HCT116 (cell line): ENCODE measurements at regions not wholly inside any gene's neighbourhood (a gene's known extent, or its start where the extent isn't known, plus 50 kb on each side); places are given as distances from the start of the nearest gene placed in this dataset.

ENCODE experiments used
- ATAC-seq: fragments of 200-7000 bp; cut with Tn5 transposase; 2 replicates; pipeline ENCODE4 v1.9.1; 2020; ENCODE audit warnings: mild to moderate bottlenecking, moderate library complexity
- BruUV-seq: library from RNA; stranded (reverse); fragments of 400-500 nt; replicated peaks from 2 replicates; lab custom pipeline; 2021; lab: Mats Ljungman, UMichigan
- CTCF ChIA-PET: fragments of 300-600 bp; sonication (Branson Sonifier 250); formaldehyde crosslinking; loops from one replicate; lab custom pipeline; 2021; ENCODE audit warnings: antibody characterized with exemption; lab: Charles Lee
- POLR2A ChIA-PET: fragments of 300-600, 350-600 bp; sonication (Branson Sonifier 250); formaldehyde crosslinking; loops from one replicate; lab custom pipeline; 2021; ENCODE audit warnings: antibody characterized with exemption; lab: Charles Lee
- RAD21 ChIA-PET, 2 experiments: fragments of 300-600 bp; sonication (Branson Sonifier 250); formaldehyde crosslinking; loops; one replicate each; lab custom pipeline; 2023; ENCODE audit warnings: low total read pairs in 2 of 2; ENCODE audit not compliant: uncharacterized antibody in 2 of 2, unreplicated experiment in 2 of 2, low non-redundant PET in 1 of 2; lab: Charles Lee
- DNase-seq: peaks from one replicate; pipeline ENCODE4 v3.0.0-alpha.2; 2010; ENCODE audit warnings: low read depth, low spot score
- H2AFZ ChIP-seq: fragments of 200-600 bp; shearing (Covaris generic), sonication (generic); 2 replicates; pipeline ENCODE4 v1.6.1; 2017; ENCODE audit warnings: low read depth, mixed run types, mixed read lengths, antibody characterized with exemption, low read length; ENCODE audit not compliant: poor library complexity, severe bottlenecking
- H3K27ac ChIP-seq: 2 replicates; pipeline ENCODE4 v1.5.1; 2012; ENCODE audit warnings: low read depth, low read length
- H3K27me3 ChIP-seq: fragments of 200-600 bp; sonication (generic); 2 replicates; pipeline ENCODE4 v1.6.1; 2016; ENCODE audit warnings: mixed run types, low read length, mixed read lengths; ENCODE audit not compliant: insufficient read depth
- H3K36me3 ChIP-seq, 2 experiments: fragments of 200-500 bp in 1 of 2; fragments of 200-600 bp in 1 of 2; sonication (Bioruptor generic) in 1 of 2; sonication (generic) in 1 of 2; 2 replicates each; pipeline versions ENCODE4 v1.5.1 to v1.6.1; 2014 to 2016; ENCODE audit warnings: low read length in 2 of 2, inconsistent platforms in 1 of 2, mixed read lengths in 1 of 2, mixed run types in 1 of 2; ENCODE audit not compliant: insufficient read depth in 2 of 2, control insufficient read depth in 1 of 2
- H3K4me1 ChIP-seq, 2 experiments: fragments of 200-600 bp in 1 of 2; sonication (generic) in 1 of 2; 2 replicates each; pipeline versions ENCODE4 v1.5.1 to v1.6.1; 2012 to 2017; ENCODE audit warnings: low read length in 2 of 2, inconsistent platforms in 1 of 2, mild to moderate bottlenecking in 1 of 2, mixed read lengths in 1 of 2, mixed run types in 1 of 2, moderate library complexity in 1 of 2; ENCODE audit not compliant: insufficient read depth in 2 of 2, control insufficient read depth in 1 of 2
- H3K4me2 ChIP-seq: fragments of 200-600 bp; sonication (generic); 2 replicates; pipeline ENCODE4 v1.6.1; 2017; ENCODE audit warnings: mixed run types, low read length, mixed read lengths
- H3K4me3 ChIP-seq, 2 experiments: fragments of 200-600 bp in 1 of 2; sonication (generic) in 1 of 2; replicated peaks in 1 of 2; 2 replicates each; pipeline ENCODE4 v1.5.1; 2011 to 2016; ENCODE audit warnings: low read length in 2 of 2, control low read depth in 1 of 2, low read depth in 1 of 2, mild to moderate bottlenecking in 1 of 2, mixed read lengths in 1 of 2, mixed run types in 1 of 2
- H3K79me2 ChIP-seq: fragments of 200-600 bp; sonication (generic); 2 replicates; pipeline ENCODE4 v1.6.1; 2017; ENCODE audit warnings: mild to moderate bottlenecking, mixed run types, low read length, moderate library complexity, mixed read lengths; ENCODE audit not compliant: insufficient read depth
- H3K9ac ChIP-seq: fragments of 200-600 bp; sonication (generic); 2 replicates; pipeline ENCODE4 v1.6.1; 2016; ENCODE audit warnings: low read length, mixed read lengths
- H3K9me2 ChIP-seq: fragments of 200-600 bp; sonication (generic), shearing (Covaris generic); 2 replicates; pipeline ENCODE4 v1.6.1; 2017; ENCODE audit warnings: mixed run types, mild to moderate bottlenecking, moderate library complexity; ENCODE audit not compliant: insufficient read depth
- H3K9me3 ChIP-seq, 2 experiments: fragments of 200-500 bp in 1 of 2; fragments of 200-600 bp in 1 of 2; sonication (Bioruptor generic) in 1 of 2; sonication (generic) in 1 of 2; 2 replicates each; pipeline ENCODE4 v1.6.1; 2014 to 2017; ENCODE audit warnings: low read length in 2 of 2, mixed read lengths in 2 of 2, inconsistent platforms in 1 of 2, low read depth in 1 of 2, mild to moderate bottlenecking in 1 of 2, mixed run types in 1 of 2, moderate library complexity in 1 of 2; ENCODE audit not compliant: control insufficient read depth in 1 of 2, insufficient read depth in 1 of 2
- H4K20me1 ChIP-seq: fragments of 200-600 bp; sonication (generic), shearing (Covaris generic); 2 replicates; pipeline ENCODE4 v1.6.1; 2017; ENCODE audit warnings: mixed run types, mild to moderate bottlenecking, moderate library complexity; ENCODE audit not compliant: insufficient read depth
- ATF3 ChIP-seq: IDR thresholded peaks from 2 replicates; pipeline ENCODE4 v1.6.1; 2012
- CBX3 ChIP-seq: IDR thresholded peaks from 2 replicates; pipeline ENCODE4 v1.6.1; 2012; ENCODE audit warnings: low read depth
- CEBPB ChIP-seq: IDR thresholded peaks from 2 replicates; pipeline ENCODE4 v1.6.1; 2012; ENCODE audit warnings: low read depth
- CTCF ChIP-seq, 3 experiments: fragments of 200-600 bp in 1 of 3; sonication (generic) in 1 of 3; IDR thresholded peaks in 2 of 3; conservative IDR thresholded peaks in 1 of 3; 2 replicates each; pipeline ENCODE4 v1.5.1; 2012 to 2017; ENCODE audit warnings: low read depth in 2 of 3, low read length in 2 of 3, antibody characterized with exemption in 1 of 3, borderline replicate concordance in 1 of 3, control low read depth in 1 of 3, mild to moderate bottlenecking in 1 of 3, mixed read lengths in 1 of 3, mixed run types in 1 of 3, moderate library complexity in 1 of 3; ENCODE audit not compliant: insufficient read depth in 1 of 3
- EZH2 ChIP-seq: fragments of 200-600 bp; sonication (generic); IDR thresholded peaks from 2 replicates; pipeline ENCODE4 v1.6.1; 2017; ENCODE audit warnings: antibody characterized with exemption, mixed run types
- EZH2phosphoT487 ChIP-seq: fragments of 200-600 bp; IDR thresholded peaks from 2 replicates; pipeline ENCODE4 v1.6.1; 2018; ENCODE audit warnings: antibody characterized with exemption, borderline replicate concordance
- POLR2A ChIP-seq: IDR thresholded peaks from 2 replicates; pipeline ENCODE4 v1.7.0; 2011; ENCODE audit warnings: borderline replicate concordance; ENCODE audit not compliant: insufficient read depth, insufficient read length; ENCODE audit errors: extremely low read depth
- RAD21 ChIP-seq: IDR thresholded peaks from 2 replicates; pipeline ENCODE4 v1.6.1; 2012; ENCODE audit warnings: low read depth, mild to moderate bottlenecking
- REST ChIP-seq: IDR thresholded peaks from 2 replicates; pipeline ENCODE4 v1.6.1; 2012; ENCODE audit warnings: low read depth
- SIN3A ChIP-seq: IDR thresholded peaks from 2 replicates; pipeline ENCODE4 v1.6.1; 2012; ENCODE audit warnings: low read depth
- SRF ChIP-seq: IDR thresholded peaks from 2 replicates; pipeline ENCODE4 v1.6.1; 2012; ENCODE audit warnings: low read depth
- YY1 ChIP-seq: IDR thresholded peaks from 2 replicates; pipeline ENCODE4 v1.6.1; 2011; ENCODE audit warnings: low read length, low read depth, moderate library complexity, mild to moderate bottlenecking; ENCODE audit not compliant: insufficient replicate concordance; ENCODE audit errors: extremely low read depth
- ZBTB33 ChIP-seq: IDR thresholded peaks from 2 replicates; pipeline ENCODE4 v1.6.1; 2011; ENCODE audit warnings: mild to moderate bottlenecking, low read length, moderate library complexity; ENCODE audit not compliant: insufficient replicate concordance; ENCODE audit errors: extremely low read depth
- ZFX ChIP-seq: fragments of 450-650 bp; IDR thresholded peaks from 2 replicates; pipeline ENCODE4 v1.6.1; 2017
- ZNF274 ChIP-seq: fragments of 200-500 bp; sonication (Bioruptor generic); IDR thresholded peaks from 2 replicates; pipeline ENCODE4 v1.6.1; 2014; ENCODE audit warnings: mild to moderate bottlenecking, low read depth, low read length, inconsistent platforms
- intact Hi-C: fragments of 100-400 bp; cut with micrococcal nuclease; formaldehyde crosslinking; loops from 2 replicates; pipeline ENCODE4 v1.10.0; 2022

- ChIA-PET POLR2A (no interaction called here), CTCF (no interaction called here), RAD21 (no interaction called here)
- Histone ChIP-seq H2AFZ (no peak overlapping the region), H3K27ac (no peak overlapping the region), H3K27me3 (no peaks in the 10 kb centered on the region), H3K79me2 (no peaks in the 10 kb centered on the region), H3K4me1 (no peaks in the 10 kb centered on the region), H4K20me1 (no peaks in the 10 kb centered on the region), H3K4me3 (no peak overlapping the region), H3K4me2 (no peak overlapping the region), H3K9me3 (no peaks in the 10 kb centered on the region), H3K36me3 (no peaks in the 10 kb centered on the region), H3K9ac (no peak overlapping the region), H3K9me2 (no peaks in the 10 kb centered on the region)
- ATAC-seq (no peak), DNase-seq (no peak)
- TF ChIP-seq CBX3 (no peak), CTCF (IDR thresholded peaks at IDR 0.05 in 2 of 3, conservative IDR thresholded peaks at IDR 0.05 in 1 of 3; ENCODE audit: borderline replicate concordance in 1 of 3, insufficient read depth in 1 of 3, low read depth in 2 of 3, low read length in 2 of 3) (no peak), SIN3A (no peak), EZH2phosphoT487 (no peak), EZH2 (no peak), ZFX (no peak), YY1 (no peak), POLR2A (no peak), ZBTB33 (no peak), REST (no peak), RAD21 (no peak), ATF3 (no peak), ZNF274 (no peak), SRF (no peak), CEBPB (no peak)
- BruUV-seq = no TSS peak
- intact Hi-C loops = no loop called here
Observed at GRCh38 chr3:167898091-167898490, 162.6 kb downstream of the SERPINI1 start.
